Suprapubic skin (tissue), 4 donors: ENCODE measurements at regions not wholly inside any gene's neighbourhood (a gene's known extent, or its start where the extent isn't known, plus 50 kb on each side); places are given as distances from the start of the nearest gene placed in this dataset.

Source experiments
- DNase-seq, 2 donors: peaks; one replicate each; pipeline ENCODE4 v3.0.0-alpha.2; 2019; ENCODE audit warnings: low spot score in 2 of 2
- H3K27ac ChIP-seq: fragments of 200-600 bp; sonication (generic); one replicate; pipeline ENCODE4 v1.5.1; 2019
- H3K27me3 ChIP-seq: fragments of 200-600 bp; sonication (generic); one replicate; pipeline ENCODE4 v1.5.1; 2019
- H3K36me3 ChIP-seq: fragments of 200-600 bp; sonication (generic); one replicate; pipeline ENCODE4 v1.5.1; 2019
- H3K4me1 ChIP-seq: fragments of 200-600 bp; sonication (generic); one replicate; pipeline ENCODE4 v1.5.1; 2019
- H3K4me3 ChIP-seq: fragments of 200-600 bp; sonication (generic); one replicate; pipeline ENCODE4 v1.5.1; 2019; ENCODE audit warnings: mild to moderate bottlenecking
- H3K9me3 ChIP-seq: fragments of 200-600 bp; sonication (generic); one replicate; pipeline ENCODE4 v1.5.1; 2019
- EP300 ChIP-seq: sonication (generic); formaldehyde crosslinking; IDR thresholded peaks from one replicate; pipeline ENCODE4 v1.6.1; 2017; ENCODE audit warnings: antibody characterized with exemption
- POLR2A ChIP-seq, 2 donors: fragments of 450-650 bp; IDR thresholded peaks; one replicate each; pipeline ENCODE4 v1.6.1; 2017; ENCODE audit warnings: antibody characterized with exemption in 2 of 2, mild to moderate bottlenecking in 2 of 2, moderate library complexity in 2 of 2
- POLR2AphosphoS5 ChIP-seq, 3 donors: sonication (generic); formaldehyde crosslinking; IDR thresholded peaks; one replicate each; pipeline ENCODE4 v1.6.1; 2017; ENCODE audit warnings: antibody characterized with exemption in 3 of 3
- WGBS: methylation state at CpG from one replicate; pipeline ENCODE4 v1.1.5; 2018; 5-methylcytosine and 5-hydroxymethylcytosine counted together
- TF ChIP-seq, protein P1 (sequence below), 2 donors: fragments of 200-600 bp in 1 of 2; fragments of 450-650 bp in 1 of 2; sonication (generic) in 1 of 2; IDR thresholded peaks; one replicate each; pipeline ENCODE4 v1.5.1; 2016 to 2019; ENCODE audit warnings: antibody characterized with exemption in 2 of 2, mild to moderate bottlenecking in 1 of 2, moderate library complexity in 1 of 2

DNA sequence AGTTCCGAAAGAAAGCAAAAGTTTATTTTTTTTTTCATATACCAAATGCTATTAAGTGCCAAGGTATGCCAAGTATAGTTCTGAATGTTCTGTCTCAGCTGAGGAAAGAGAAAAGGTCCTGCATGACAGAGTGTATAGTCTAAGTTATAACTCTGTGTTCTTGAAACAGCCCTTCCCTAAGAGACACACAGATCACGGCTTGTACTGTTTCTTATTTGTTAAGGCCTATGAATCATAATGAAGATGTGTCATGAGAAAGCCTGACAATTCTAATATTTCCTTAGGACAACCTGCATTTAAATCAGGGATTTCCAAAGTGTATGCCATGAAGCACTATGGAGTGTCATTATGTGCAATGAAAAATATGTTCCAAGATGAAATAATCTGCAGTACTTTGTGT lies 538.7 kb upstream of the CDH4 start:
- Histone ChIP-seq H3K4me1 (no peaks in the 10 kb centered on the region), H3K36me3 (no peaks in the 10 kb centered on the region), H3K9me3 (no peaks in the 10 kb centered on the region), H3K27me3 (peaks cover 4% of the 10 kb centered on the region), H3K27ac (no peak overlapping the region), H3K4me3 (no peak overlapping the region)
- TF ChIP-seq POLR2A (IDR thresholded peaks at IDR 0.05), result no peak
- no peak for TF ChIP-seq POLR2AphosphoS5 (IDR thresholded peaks at IDR 0.05)
- no peak for TF ChIP-seq EP300
- TF ChIP-seq, protein P1, sequence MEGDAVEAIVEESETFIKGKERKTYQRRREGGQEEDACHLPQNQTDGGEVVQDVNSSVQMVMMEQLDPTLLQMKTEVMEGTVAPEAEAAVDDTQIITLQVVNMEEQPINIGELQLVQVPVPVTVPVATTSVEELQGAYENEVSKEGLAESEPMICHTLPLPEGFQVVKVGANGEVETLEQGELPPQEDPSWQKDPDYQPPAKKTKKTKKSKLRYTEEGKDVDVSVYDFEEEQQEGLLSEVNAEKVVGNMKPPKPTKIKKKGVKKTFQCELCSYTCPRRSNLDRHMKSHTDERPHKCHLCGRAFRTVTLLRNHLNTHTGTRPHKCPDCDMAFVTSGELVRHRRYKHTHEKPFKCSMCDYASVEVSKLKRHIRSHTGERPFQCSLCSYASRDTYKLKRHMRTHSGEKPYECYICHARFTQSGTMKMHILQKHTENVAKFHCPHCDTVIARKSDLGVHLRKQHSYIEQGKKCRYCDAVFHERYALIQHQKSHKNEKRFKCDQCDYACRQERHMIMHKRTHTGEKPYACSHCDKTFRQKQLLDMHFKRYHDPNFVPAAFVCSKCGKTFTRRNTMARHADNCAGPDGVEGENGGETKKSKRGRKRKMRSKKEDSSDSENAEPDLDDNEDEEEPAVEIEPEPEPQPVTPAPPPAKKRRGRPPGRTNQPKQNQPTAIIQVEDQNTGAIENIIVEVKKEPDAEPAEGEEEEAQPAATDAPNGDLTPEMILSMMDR (IDR thresholded peaks at IDR 0.05), result no peak
- DNase-seq, result no peak
- WGBS, result 77% methylated on average over 2 of the region's 2 CpGs

DNA sequence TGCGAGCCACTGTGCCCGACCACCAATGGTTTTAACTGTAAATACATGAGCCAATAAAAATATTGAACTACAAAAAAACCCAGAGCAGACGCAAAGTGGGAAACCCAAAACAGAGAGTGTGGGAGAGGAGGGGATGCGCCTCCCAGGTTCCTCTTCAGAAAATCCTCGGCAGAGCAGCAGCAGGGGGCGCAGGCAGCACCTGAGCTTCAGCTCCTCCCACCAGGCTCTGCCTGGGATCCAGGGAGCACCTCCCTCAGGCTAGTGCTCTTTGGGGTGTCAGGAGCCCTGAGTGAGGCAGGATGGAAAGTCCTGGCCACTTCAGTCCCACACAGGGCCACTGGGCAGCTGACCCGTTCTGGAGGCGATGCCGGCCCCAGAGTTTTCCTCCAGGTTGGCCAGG lies 536.9 kb upstream of the CDH4 start:
- Histone ChIP-seq H3K27ac (no peak overlapping the region), H3K27me3 (peaks cover 10% of the 10 kb centered on the region), H3K36me3 (no peaks in the 10 kb centered on the region), H3K4me3 (no peak overlapping the region), H3K9me3 (no peaks in the 10 kb centered on the region), H3K4me1 (no peaks in the 10 kb centered on the region)
- WGBS, result 75% methylated on average over 9 of the region's 9 CpGs
- no peak for DNase-seq
- TF ChIP-seq, protein P1 (IDR thresholded peaks at IDR 0.05), result no peak
- TF ChIP-seq EP300, result no peak
- no peak for TF ChIP-seq POLR2AphosphoS5 (IDR thresholded peaks at IDR 0.05)
- no peak for TF ChIP-seq POLR2A (IDR thresholded peaks at IDR 0.05)

DNA sequence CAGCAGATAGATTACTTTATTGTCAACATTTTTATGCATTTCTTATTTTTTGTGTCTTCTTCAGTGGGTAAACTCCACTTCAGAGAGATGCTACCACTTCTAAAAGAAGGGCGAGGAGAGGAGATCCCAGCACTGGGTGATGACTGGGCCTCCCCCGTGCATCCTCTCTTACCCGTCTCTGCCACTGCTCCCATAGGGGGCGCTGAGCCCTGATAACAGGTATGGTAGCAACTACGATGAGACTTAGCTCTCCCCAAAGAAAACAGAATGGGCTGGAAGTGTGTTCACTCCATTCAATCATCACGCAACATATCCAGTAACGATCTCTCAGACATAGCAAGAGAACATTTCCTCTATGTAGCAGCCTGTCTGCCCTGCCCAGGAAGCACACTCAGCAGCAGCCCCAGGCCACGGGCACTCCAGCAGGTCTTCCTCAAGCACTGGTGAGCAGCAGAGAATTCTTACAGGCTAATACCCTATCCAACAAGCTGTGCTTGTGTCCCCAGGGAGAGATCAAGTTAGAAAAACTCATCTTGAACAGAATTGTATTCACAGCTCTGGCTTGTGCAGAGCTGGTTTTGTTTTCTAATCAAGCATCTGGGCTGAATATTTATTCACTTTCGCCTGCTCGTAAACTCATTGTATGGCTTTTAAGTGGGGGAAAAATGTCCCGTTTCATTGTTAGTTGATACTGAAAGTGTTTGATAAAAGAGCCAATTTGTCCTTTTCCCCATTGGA lies 533.1 kb upstream of the CDH4 start:
- Histone ChIP-seq H3K27ac (no peak overlapping the region), H3K27me3 (peaks cover 14% of the 10 kb centered on the region), H3K4me1 (no peaks in the 10 kb centered on the region), H3K4me3 (no peak overlapping the region), H3K9me3 (no peaks in the 10 kb centered on the region), H3K36me3 (no peaks in the 10 kb centered on the region)
- DNase-seq, result no peak
- TF ChIP-seq, protein P1 (IDR thresholded peaks at IDR 0.05), result no peak
- TF ChIP-seq POLR2AphosphoS5 (IDR thresholded peaks at IDR 0.05) (no peak), EP300 (no peak), POLR2A (IDR thresholded peaks at IDR 0.05) (no peak)
- WGBS, result 43% methylated on average over 11 of the region's 11 CpGs

DNA sequence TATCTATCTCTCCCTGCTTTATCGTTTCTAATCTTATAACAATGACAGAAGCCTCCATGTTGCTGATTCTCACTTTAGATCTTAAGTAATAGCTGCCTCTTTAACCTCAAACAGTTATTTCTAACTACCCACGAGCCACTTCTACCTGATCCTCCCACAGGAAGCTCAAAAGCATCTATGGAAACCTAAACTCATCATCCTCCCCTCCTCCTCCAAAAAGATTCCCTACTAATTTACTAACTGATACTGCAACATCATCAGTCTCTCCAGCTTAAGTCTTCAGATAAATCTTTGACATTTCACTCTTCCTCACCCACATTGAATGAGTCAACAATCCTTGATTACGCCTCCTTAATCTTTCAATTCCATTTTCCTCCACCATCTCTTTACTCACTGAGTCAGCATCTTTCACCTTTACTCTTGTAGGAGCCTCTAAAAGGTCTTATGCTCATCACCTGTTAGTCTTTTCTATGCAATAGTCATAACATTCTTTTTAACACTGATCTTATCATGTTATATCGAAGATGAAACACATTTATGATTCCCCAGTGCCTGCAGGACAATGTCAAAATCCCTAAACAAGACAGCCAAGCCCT lies 526.7 kb upstream of the CDH4 start:
- Histone ChIP-seq H3K4me1 (no peaks in the 10 kb centered on the region), H3K27me3 (peaks cover 6% of the 10 kb centered on the region), H3K36me3 (no peaks in the 10 kb centered on the region), H3K4me3 (no peak overlapping the region), H3K9me3 (no peaks in the 10 kb centered on the region), H3K27ac (no peak overlapping the region)
- no peak for DNase-seq
- TF ChIP-seq POLR2AphosphoS5 (IDR thresholded peaks at IDR 0.05) (no peak), EP300 (no peak), POLR2A (IDR thresholded peaks at IDR 0.05) (no peak)
- TF ChIP-seq, protein P1 (IDR thresholded peaks at IDR 0.05), result no peak
- WGBS, result 59% methylated on average over 4 of the region's 4 CpGs

DNA sequence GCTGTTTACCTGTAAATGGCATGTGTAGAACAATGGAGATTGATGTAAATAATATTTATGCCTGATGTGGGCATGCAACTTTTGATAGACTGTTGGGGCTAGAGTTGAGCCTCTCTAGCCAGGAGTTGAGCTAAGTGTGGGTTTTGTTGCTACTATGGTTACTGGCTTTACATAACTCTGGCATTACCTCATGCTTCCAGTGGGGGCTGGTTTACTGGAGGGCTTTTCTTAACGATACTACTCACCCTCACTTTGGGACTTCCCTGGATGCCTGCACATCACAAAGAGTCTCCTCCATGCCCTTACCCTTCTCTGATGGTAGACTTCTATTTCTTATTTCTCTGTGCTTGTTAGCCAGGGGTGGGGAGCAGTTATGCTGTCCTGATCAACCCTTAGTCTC lies 524.6 kb upstream of the CDH4 start:
- Histone ChIP-seq H3K4me1 (no peaks in the 10 kb centered on the region), H3K27ac (no peak overlapping the region), H3K36me3 (no peaks in the 10 kb centered on the region), H3K4me3 (no peak overlapping the region), H3K27me3 (peaks cover 2% of the 10 kb centered on the region), H3K9me3 (no peaks in the 10 kb centered on the region)
- 64% methylated on average over 1 of the region's 1 CpG for WGBS
- TF ChIP-seq, protein P1 (IDR thresholded peaks at IDR 0.05), result no peak
- no peak for TF ChIP-seq EP300
- no peak for TF ChIP-seq POLR2AphosphoS5 (IDR thresholded peaks at IDR 0.05)
- no peak for TF ChIP-seq POLR2A (IDR thresholded peaks at IDR 0.05)
- DNase-seq, result no peak
